Type B pancreatic cell (in vitro differentiated cells): ENCODE measurements at regions not wholly inside any gene's neighbourhood (a gene's known extent, or its start where the extent isn't known, plus 50 kb on each side); places are given as distances from the start of the nearest gene placed in this dataset.

Source experiments
- DNase-seq: peaks from one replicate; pipeline ENCODE4 v3.0.0; 2021; ENCODE audit warnings: mixed read lengths; ENCODE audit not compliant: unreplicated experiment; ENCODE audit errors: extremely low spot score
- H3K27ac Mint-ChIP-seq: 2 replicates; pipeline ENCODE4 v1.8.0; 2021; ENCODE audit warnings: mild to moderate bottlenecking, mixed read lengths
- H3K27me3 Mint-ChIP-seq: 2 replicates; pipeline ENCODE4 v1.8.0; 2021; ENCODE audit warnings: mixed read lengths
- H3K36me3 Mint-ChIP-seq: 2 replicates; pipeline ENCODE4 v1.8.0; 2021; ENCODE audit warnings: mixed read lengths
- H3K4me1 Mint-ChIP-seq: one replicate; pipeline ENCODE4 v1.8.0; 2021; ENCODE audit warnings: mixed read lengths; ENCODE audit not compliant: unreplicated experiment
- H3K4me3 Mint-ChIP-seq: 2 replicates; pipeline ENCODE4 v1.8.0; 2021; ENCODE audit warnings: mild to moderate bottlenecking, mixed read lengths
- H3K9me3 Mint-ChIP-seq: 2 replicates; pipeline ENCODE4 v1.8.0; 2021; ENCODE audit warnings: mixed read lengths
- TF ChIP-seq, protein P1 (sequence below): fragments of 200-600 bp; sonication (generic); conservative IDR thresholded peaks from 2 replicates; pipeline ENCODE4 v1.5.0; 2021; ENCODE audit warnings: antibody characterized with exemption, mild to moderate bottlenecking

GRCh38 chr2:163505281-163505680 lies 230.5 kb downstream of the FIGN start:
- H3K4me1 Mint-ChIP-seq, result no peaks in the 10 kb centered on the region
- no peaks in the 10 kb centered on the region for H3K36me3 Mint-ChIP-seq
- H3K9me3 Mint-ChIP-seq, result peaks cover 11% of the 10 kb centered on the region
- no peak for DNase-seq
- TF ChIP-seq, protein P1, sequence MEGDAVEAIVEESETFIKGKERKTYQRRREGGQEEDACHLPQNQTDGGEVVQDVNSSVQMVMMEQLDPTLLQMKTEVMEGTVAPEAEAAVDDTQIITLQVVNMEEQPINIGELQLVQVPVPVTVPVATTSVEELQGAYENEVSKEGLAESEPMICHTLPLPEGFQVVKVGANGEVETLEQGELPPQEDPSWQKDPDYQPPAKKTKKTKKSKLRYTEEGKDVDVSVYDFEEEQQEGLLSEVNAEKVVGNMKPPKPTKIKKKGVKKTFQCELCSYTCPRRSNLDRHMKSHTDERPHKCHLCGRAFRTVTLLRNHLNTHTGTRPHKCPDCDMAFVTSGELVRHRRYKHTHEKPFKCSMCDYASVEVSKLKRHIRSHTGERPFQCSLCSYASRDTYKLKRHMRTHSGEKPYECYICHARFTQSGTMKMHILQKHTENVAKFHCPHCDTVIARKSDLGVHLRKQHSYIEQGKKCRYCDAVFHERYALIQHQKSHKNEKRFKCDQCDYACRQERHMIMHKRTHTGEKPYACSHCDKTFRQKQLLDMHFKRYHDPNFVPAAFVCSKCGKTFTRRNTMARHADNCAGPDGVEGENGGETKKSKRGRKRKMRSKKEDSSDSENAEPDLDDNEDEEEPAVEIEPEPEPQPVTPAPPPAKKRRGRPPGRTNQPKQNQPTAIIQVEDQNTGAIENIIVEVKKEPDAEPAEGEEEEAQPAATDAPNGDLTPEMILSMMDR, result no peak
- no peak overlapping the region for H3K4me3 Mint-ChIP-seq
- H3K27ac Mint-ChIP-seq, result no peak overlapping the region
- peaks cover 8% of the 10 kb centered on the region for H3K27me3 Mint-ChIP-seq

DNA sequence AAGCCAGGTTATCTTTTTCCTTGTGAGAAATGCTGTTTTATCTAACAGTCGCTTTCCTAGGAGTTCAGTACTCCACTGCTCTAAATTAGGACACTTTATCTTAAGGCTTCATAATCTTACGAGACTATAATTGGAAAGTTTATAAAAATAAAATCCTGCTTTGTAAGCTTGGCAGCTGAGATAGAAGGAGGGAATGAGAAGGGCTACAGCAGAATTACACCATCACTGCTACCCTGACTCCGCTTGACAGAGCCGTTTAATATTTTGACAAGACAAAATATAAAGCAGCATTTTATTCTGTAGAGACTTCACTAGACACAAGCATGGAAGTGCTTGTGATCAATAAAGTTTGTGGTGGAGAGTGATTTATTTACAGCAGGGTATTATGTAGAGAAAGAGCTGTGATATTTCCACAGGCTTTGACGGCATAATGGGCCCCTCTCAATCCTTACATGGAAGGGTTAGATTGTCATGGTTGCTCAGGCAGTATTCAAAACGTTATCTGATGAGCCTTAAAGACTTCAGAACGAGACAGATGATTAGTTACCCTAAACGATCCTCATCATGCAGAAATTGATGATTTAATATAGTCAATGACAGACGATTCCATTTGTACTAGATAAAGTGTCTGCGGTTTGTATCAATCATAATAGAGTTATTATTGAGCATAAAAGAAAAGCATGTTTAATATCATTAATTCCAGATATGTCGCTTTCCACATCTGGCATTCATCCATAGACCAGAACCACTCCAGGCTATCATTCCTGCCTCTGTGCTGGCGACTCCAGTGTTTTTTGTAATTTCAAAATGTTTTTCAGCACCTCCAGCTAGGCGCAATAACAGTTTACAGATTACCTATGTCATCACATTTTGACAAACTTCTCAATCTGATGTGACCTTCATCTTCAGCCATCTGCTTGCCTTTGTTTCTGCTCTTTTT lies 242.2 kb downstream of the FIGN start:
- Mint-ChIP-seq H3K4me3 (no peak overlapping the region), H3K27me3 (peaks cover 8% of the 10 kb centered on the region), H3K27ac (no peak overlapping the region), H3K4me1 (peaks cover 9% of the 10 kb centered on the region), H3K36me3 (no peaks in the 10 kb centered on the region), H3K9me3 (peaks cover 4% of the 10 kb centered on the region)
- TF ChIP-seq, protein P1, result no peak
- no peak for DNase-seq

DNA sequence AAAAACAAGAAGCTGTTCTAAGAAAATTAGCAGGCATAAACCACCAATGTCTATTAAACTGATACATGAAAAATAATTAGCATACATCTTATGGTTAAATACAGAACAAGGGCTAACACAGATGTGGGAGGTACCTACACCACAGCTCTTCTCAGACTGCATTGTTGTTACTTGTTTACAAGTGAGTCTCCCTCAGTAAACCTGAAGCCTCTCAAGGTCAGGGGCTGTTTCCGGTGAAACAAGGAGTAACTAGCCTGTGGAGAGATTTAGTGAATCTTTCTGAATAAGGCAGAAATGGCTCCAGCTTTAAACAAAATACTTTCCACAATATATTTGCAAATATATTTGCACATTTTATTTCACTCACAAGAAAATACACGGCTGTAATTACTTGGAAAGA lies 244.0 kb downstream of the FIGN start:
- Mint-ChIP-seq H3K36me3 (no peaks in the 10 kb centered on the region), H3K27ac (no peak overlapping the region), H3K9me3 (peaks cover 4% of the 10 kb centered on the region), H3K27me3 (peaks cover 8% of the 10 kb centered on the region), H3K4me3 (no peak overlapping the region), H3K4me1 (peaks cover 9% of the 10 kb centered on the region)
- no peak for DNase-seq
- TF ChIP-seq, protein P1, result no peak

DNA sequence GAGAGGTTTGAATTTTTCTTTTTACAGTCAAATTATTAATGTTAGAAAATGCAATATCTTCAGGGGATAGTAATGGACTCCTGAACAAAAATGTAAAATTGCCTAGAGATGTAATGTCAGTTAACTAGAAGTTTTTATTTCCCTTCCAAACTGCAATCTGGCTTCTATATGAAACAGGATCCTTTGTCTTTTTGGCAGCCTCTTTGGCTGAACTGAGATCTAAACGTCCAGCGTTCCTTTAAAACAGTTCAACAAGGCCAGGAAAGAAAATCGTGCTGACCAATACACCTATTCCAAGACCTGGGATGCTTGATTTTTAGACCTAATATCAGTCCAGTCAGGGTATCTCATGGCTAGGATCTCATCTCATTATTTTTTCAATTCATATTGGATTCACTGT lies 245.5 kb downstream of the FIGN start:
- peaks cover 9% of the 10 kb centered on the region for H3K4me1 Mint-ChIP-seq
- no peaks in the 10 kb centered on the region for H3K9me3 Mint-ChIP-seq
- TF ChIP-seq, protein P1, result no peak
- no peak for DNase-seq
- H3K4me3 Mint-ChIP-seq, result no peak overlapping the region
- no peak overlapping the region for H3K27ac Mint-ChIP-seq
- H3K36me3 Mint-ChIP-seq, result no peaks in the 10 kb centered on the region
- peaks cover 8% of the 10 kb centered on the region for H3K27me3 Mint-ChIP-seq

GRCh38 chr2:163481515-163481914 lies 254.3 kb downstream of the FIGN start:
- TF ChIP-seq, protein P1, result no peak
- no peak for DNase-seq
- Mint-ChIP-seq H3K4me3 (no peak overlapping the region), H3K4me1 (no peaks in the 10 kb centered on the region), H3K9me3 (no peaks in the 10 kb centered on the region), H3K27ac (no peak overlapping the region), H3K27me3 (peaks cover 3% of the 10 kb centered on the region), H3K36me3 (no peaks in the 10 kb centered on the region)
